Stimulated activated CD8-positive, alpha-beta memory T cell treated with anti-CD3 and anti-CD28 coated beads, Interleukin-4, amount 100 ng/mL, for 1 hour (primary cell): ENCODE measurements at regions not wholly inside any gene's neighbourhood (a gene's known extent, or its start where the extent isn't known, plus 50 kb on each side); places are given as distances from the start of the nearest gene placed in this dataset.
"Not testable (repeated sequence)": the region's sequence is repeated elsewhere in the genome, so short reads cannot be mapped to it uniquely, and the experiment has no call there.

Experiments
- DNase-seq, 2 donors: peaks; one replicate each; pipeline ENCODE4 v3.0.0-alpha.2; 2020; ENCODE audit warnings: low read depth in 2 of 2, low spot score in 1 of 2

DNA sequence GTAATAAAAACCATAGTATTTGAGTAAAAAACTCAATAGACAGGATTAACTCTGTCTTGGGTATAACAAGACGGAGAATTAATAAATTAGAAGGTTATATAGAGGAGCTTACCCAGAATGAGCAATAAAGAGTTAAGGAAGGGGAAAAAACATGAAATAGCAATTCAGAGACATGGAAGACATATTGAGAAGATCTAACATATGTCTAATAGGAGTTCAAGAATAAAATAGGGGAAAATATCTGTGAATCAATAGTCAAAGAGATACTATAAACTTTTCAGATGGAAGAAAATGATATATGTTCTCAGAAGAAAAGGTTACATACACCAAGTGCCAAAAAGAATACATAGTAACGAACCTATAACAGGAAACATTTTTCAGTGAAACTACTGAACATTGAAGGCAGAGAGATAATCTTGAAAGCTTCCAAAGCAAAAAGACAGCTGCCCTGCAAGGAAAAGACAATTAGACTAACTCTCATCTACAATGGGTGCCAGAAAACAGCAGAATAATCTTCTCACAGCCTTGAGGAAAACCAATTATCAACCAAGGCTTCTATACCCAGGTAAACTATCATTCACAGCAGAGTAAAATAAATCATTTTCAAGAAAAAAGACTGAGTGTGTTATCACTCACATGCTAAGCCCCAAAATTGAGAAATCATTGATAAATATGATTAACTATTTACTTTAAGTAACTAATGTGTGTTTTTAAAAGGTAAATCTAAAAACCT is 106.0 kb downstream of the ENC1 start:
- DNase-seq: no peak

GRCh38 chr5:74530326-74531050 is 110.0 kb downstream of the ENC1 start:
- DNase-seq: no peak

- DNase-seq: no peak
Observed at GRCh38 chr5:74529101-74529500, 111.4 kb downstream of the ENC1 start.

DNA sequence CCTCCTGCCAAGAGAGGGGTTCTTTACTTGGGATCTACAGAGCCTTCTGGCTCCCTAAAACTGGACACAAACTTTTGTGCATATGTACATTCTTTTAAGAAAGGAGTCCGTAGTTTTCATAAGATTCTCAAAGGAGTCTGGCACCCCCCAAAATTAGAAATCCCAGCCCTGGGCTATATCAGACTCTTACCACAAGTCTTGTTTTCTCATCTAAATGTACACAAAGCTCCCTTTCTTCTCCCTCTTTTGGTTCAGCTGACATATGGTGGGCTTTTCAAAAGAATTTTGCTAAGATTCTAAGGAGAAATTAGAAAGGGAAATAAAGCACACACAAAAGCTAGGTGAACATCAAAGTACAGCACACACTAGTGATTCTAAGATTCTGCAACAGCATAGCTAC is 114.4 kb downstream of the ENC1 start:
- DNase-seq: no peak

DNA sequence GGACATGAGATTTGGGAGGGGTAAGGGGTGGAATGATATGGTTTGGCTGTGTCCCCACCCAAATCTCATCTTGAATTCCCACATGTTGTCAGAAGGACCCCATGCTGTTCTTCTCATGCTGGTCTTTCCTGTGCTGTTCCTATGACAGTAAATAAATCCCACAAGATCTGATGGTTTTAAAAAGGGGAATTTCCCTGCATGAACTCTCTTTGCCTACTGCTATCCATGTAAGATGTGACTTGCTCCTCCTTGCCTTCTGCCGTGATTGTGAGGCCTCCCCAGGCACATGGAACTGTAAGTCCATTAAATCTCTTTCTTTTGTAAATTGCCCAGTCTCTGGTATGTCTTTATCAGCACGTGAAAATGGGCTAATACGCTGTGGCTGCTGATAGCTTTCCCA is 115.8 kb downstream of the ENC1 start:
- not testable (repeated sequence) for DNase-seq

- DNase-seq: not testable (repeated sequence)
Observed at GRCh38 chr5:74523698-74524097, 116.8 kb downstream of the ENC1 start.

DNA sequence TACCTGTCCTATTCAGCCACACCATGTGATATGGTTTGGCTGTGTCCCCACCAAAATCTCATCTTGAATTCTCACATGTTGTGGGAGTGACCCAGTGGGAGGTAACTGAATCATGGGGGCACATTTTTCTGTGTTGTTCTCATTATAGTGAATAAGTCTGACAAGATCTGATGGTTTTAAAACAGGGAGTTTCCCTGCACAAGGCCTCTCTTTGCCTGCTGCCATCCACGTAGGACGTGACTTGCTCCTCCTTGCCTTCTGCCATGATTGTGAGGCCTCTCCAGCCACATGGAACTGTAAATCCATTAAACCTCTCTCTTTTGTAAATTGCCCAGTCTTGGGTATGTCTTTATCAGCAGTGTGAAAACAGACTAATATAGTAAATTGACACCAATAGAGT is 117.7 kb downstream of the ENC1 start:
- not testable (repeated sequence) for DNase-seq

GRCh38 chr5:74521401-74521800 is 119.1 kb downstream of the ENC1 start:
- no peak for DNase-seq

- no peak for DNase-seq
Observed at GRCh38 chr5:74519679-74520078, 120.8 kb downstream of the ENC1 start.

DNA sequence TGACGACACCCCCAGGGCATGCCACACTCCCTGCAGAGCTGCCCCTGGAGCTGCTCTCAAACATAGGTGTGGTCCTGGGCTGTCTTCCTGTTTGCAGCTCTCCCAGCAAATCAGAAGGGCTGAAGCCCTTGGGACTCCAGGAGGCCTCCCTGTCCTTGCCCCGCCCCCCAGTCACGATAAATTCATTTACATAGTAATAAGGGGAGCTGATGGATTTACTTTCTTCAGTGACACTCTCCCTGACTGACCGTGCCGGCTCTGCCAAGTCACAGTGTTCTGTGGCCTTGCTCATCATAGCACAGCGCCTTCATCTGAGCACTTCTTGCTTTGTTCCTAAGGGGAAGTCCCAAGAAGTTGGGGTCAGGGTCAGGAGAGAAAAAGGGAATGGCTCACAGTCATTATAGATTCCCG is 121.4 kb downstream of the ENC1 start:
- no peak for DNase-seq

DNA sequence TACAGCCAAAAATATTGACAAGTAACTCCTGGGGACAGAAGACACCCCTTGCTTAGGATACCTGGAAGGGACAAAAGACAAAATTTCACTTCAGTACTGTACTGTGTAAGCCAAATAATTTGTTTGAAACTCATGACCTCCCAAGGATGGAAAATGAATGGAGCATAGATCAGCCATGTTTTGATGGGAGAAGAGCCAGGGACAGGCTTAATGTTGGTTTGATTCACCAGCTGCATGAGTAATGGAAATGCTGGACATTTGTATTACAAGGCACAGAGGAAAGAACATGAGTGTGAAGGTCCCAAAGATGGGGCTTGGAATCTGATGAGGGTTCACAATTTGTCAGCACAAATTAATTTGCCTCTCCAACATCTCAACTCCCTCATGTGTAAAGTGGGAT is 122.8 kb downstream of the ENC1 start:
- no peak for DNase-seq

GRCh38 chr5:74516211-74516636 is 124.3 kb downstream of the ENC1 start:
- no peak for DNase-seq

DNA sequence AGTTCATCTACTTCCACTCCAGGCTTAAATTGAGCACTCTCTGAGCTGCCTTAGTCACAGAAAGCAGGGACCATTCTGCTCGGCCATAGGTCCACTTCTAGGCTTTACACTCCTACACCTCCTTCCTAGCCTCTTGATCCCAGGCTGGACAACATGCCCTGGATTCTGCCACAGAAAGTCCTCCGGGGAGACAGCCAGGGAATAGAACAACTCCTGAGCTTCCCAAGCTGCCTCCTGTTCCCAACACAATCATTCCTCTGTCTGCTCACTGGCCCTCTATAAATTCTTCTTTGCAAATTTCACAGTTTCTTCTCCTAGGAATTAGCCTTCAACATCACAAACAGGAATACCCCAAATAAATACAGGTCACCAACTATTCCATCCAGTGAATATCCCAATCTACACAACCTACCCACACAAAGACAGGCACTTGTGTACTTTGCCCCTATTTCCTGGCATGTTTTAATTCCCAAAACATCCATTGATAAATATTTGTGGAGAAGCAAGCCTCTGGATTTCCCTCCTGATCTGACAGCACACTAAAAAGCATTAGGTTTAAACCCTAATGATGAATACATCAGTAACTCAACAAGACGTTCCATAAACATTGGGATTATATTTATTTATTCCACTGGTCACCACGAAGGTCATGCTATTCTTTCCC is 125.5 kb downstream of the ENC1 start:
- no peak for DNase-seq

DNA sequence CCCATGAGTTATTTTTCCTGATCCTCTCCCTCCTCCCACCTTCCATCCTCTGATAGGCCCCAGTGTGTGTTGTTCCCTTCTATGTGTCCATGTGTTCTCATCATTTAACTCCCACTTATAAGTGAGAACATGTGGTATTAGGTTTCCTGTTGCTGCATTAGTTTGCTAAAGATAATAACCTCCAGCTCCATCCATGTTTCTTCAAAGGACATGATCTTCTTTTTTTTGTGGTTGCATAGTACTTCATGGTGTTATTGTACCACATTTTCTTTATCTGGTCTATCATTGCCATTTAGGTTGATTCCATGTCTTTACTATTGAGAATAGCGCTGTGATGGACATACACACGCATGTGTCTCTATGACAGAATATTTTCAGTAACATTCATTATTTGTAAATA is 128.8 kb downstream of the ENC1 start:
- DNase-seq: not testable (repeated sequence)

- no peak for DNase-seq
Observed at GRCh38 chr5:74510476-74511075, 130.0 kb downstream of the ENC1 start.

DNA sequence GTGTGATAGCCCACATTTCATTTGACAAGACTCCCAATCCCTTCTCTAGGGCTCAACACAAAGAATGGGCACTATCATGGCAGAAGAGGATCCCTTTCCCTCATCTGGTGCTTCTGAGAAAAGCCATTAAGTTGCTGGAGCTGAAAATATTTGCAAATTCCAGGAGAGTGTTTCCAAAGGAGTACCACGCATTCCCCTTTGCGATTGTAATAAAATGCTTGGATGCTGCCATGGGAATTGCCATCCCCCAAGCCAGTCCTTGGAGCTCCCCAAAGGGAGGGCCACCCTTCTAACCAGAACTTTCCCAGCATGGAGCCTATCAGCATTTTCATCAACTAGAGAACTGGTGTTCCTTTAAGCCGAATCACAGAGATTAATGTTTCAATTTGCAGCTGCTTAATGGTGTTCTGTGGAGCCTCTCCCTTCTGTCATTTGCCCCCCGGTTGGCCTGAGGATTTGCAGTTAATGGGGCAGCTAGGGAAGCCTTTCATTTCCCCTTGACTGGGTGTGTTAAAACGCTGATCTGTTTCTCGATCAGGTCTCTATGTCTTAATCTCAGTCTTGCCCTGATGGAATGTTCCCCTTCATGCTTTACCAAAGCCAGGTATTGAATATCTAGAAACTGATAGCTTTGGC is 133.0 kb downstream of the ENC1 start:
- no peak for DNase-seq

- no peak for DNase-seq
Observed at GRCh38 chr5:74506119-74506518, 134.4 kb downstream of the ENC1 start.

DNA sequence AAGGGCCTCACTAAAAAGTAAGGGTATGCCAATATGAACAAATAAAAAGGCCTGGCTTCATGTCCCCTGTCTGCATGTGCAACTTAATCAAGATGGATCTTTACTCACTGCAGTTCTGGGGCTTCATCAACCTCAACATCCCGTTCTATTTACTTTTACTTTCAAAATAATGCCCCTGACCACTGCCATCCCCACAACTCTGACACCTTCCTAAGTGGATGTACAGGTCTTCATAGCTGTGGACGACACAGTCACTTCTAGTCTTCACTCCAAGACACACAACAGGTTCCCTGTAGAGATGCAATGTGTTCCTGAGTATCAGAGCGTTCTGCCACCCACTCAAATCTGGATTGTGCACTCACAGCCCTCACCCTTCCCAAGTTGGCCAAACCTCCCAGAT is 136.1 kb downstream of the ENC1 start:
- no peak for DNase-seq

DNA sequence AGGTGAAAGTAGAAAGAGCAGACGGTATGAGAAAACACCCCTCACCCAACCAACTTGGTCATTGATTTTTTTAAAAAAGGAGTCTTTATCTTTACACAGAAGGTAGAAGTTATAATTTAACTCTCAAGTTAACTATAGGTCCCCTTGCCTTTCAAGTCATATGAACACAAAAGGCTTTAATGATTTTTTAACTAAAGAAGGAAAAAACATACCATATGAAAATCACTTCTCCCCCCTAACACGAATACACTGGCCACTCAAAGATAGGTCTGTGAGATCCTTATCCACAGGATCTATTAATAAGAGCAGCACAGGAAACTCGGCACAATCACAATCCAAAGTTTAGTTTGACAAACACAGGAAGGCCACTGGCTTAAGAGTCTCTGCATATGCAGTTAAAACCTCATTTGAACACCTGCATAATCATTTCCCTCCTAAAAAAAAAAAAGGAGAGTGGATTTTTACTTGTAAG is 138.0 kb downstream of the ENC1 start:
- DNase-seq: no peak

DNA sequence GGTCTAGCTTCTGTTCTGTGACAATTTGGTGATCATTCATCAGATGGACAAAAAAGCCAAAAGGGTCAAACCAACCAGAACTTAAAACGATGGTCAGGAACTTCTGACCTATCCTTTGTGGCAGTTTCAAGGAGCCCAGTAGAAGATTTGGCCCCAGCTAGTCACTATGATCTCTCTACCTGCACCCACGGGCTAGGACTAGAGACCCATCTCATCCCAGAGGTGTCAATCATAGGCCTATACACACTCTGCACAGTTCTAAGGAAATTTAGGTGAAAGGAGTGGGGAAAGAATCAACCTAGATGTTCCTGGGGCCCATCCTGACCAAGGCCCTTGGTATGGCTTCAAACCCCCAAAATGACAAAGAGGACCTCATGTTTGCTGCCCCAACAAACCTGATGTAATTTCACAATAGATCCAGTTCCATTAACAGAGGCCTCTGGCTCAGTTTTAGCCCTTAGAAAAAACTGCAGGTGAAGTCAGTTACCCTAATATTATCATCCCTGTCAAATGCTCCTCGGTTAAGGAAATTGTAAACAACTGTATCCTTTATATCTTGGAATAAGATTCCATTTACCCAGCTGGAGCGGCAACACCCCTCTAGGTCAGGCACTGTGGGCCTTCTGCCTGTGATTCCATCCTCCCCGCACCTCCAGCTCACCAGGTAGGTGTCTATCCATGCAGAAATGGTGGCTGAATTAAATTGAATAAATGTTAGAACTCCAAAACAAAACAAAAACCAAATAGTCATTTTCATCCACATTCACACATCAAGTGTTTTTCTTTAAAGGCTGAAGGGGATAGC is 138.7 kb downstream of the ENC1 start:
- no peak for DNase-seq
